ENCODE measurements at regions not wholly inside any gene's neighbourhood (a gene's known extent, or its start where the extent isn't known, plus 50 kb on each side); places are given as distances from the start of the nearest gene placed in this dataset.

DNA sequence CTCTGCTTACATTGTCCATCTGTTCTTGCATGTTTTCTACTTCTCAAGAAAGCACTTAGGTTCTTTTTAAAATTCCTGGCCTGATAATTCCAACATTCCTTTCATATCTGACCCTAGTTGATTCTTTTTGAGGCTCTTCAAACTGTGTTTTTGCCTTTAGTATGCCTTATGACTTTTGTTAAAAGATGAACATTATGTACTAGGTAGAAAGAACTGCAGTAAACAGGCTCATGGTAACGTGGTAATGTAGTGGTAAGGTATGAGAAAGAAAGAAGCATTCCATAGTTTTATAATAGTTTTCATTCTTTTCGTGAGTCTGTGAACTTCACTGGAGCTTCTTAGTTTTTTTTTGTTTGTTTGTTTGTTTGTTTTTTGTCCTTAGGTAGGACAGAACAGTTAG, 306.4 kb downstream of the MBD2 start:
- Histone ChIP-seq H3K23ac (ENCODE audit: insufficient read length, low read depth, low read length) (no peak overlapping the region), H3K23me2 (ENCODE audit: insufficient read length, low read depth, low read length, poor library complexity, severe bottlenecking) (no peaks in the 10 kb centered on the region), H2BK5ac (ENCODE audit: insufficient read length, low read length) (no peak overlapping the region), H2BK20ac (ENCODE audit: low read depth, low read length, poor library complexity, severe bottlenecking) (no peak overlapping the region), H4K8ac (replicated peaks; ENCODE audit: insufficient read length, low read depth, low read length) (no peak overlapping the region), H3K27ac (ENCODE audit: insufficient read length, low read depth, low read length) (no peak overlapping the region), H3K4ac (ENCODE audit: low read depth, low read length) (no peak overlapping the region), H3K9me3 (ENCODE audit: control insufficient read depth, low read depth, low read length) (no peaks in the 10 kb centered on the region), H2AFZ (ENCODE audit: low read length) (no peak overlapping the region), H3K79me2 (ENCODE audit: insufficient read depth, low read length) (no peaks in the 10 kb centered on the region), H2BK120ac (ENCODE audit: low read depth, low read length, poor library complexity, severe bottlenecking) (no peak overlapping the region), H2BK15ac (ENCODE audit: low read depth, low read length) (no peak overlapping the region), H3K14ac (ENCODE audit: insufficient read depth, low read length) (no peak overlapping the region), H3K79me1 (ENCODE audit: insufficient read depth, low read depth, low read length, poor library complexity, severe bottlenecking) (no peaks in the 10 kb centered on the region), H3K4me1 (ENCODE audit: insufficient read depth, low read length) (no peaks in the 10 kb centered on the region), H3K18ac (ENCODE audit: insufficient read length, low read depth, low read length) (no peak overlapping the region), H2BK12ac (ENCODE audit: insufficient read length, low read depth, low read length) (no peak overlapping the region), H3K27me3 (ENCODE audit: insufficient read depth, low read length) (no peaks in the 10 kb centered on the region), H2AK5ac (ENCODE audit: insufficient read length, low read length) (no peak overlapping the region), H4K91ac (ENCODE audit: insufficient read length, low read depth, low read length) (no peak overlapping the region), H3K4me2 (ENCODE audit: insufficient read depth, insufficient read length, low read length) (no peak overlapping the region), H3K9ac (ENCODE audit: extremely low read depth, insufficient read length, low read length) (no peak overlapping the region), H3K56ac (ENCODE audit: insufficient read length, low read depth, low read length) (no peak overlapping the region), H4K20me1 (ENCODE audit: control insufficient read depth, insufficient read depth, insufficient read length) (no peaks in the 10 kb centered on the region), H3T11ph (ENCODE audit: low read length) (no peak overlapping the region), H4K5ac (ENCODE audit: insufficient read length, low read depth, low read length) (no peak overlapping the region)
- Mint-ChIP-seq H3K27me3 (ENCODE audit: low read depth) (no peaks in the 10 kb centered on the region), H3K36me3 (ENCODE audit: insufficient read depth in 1 of 3, low read depth in 3 of 3) (no peaks in the 10 kb centered on the region; a peak in 1 of 7 replicates), H3K4me3 (no peak overlapping the region), H3K9me3 (peaks cover 4 to 5% of the 10 kb centered on the region in 2 experiments; a peak in 3 of 5 replicates), H3K27ac (no peak overlapping the region), H3K4me1 (no peaks in the 10 kb centered on the region)
- WGBS (ENCODE audit: extremely low coverage, insufficient read length, low lambda C conversion rate), result no CpG with 5 or more reads among the region's 2 CpGs
- DNase-seq, result no peak
- no peak for TF ChIP-seq CTCF (conservative IDR thresholded peaks at IDR 0.05)

Data from H9 (cell line).